ENCODE measurements at regions not wholly inside any gene's neighbourhood (a gene's known extent, or its start where the extent isn't known, plus 50 kb on each side); places are given as distances from the start of the nearest gene placed in this dataset.
"Not testable (repeated sequence)": the region's sequence is repeated elsewhere in the genome, so short reads cannot be mapped to it uniquely, and the experiment has no call there.

DNA sequence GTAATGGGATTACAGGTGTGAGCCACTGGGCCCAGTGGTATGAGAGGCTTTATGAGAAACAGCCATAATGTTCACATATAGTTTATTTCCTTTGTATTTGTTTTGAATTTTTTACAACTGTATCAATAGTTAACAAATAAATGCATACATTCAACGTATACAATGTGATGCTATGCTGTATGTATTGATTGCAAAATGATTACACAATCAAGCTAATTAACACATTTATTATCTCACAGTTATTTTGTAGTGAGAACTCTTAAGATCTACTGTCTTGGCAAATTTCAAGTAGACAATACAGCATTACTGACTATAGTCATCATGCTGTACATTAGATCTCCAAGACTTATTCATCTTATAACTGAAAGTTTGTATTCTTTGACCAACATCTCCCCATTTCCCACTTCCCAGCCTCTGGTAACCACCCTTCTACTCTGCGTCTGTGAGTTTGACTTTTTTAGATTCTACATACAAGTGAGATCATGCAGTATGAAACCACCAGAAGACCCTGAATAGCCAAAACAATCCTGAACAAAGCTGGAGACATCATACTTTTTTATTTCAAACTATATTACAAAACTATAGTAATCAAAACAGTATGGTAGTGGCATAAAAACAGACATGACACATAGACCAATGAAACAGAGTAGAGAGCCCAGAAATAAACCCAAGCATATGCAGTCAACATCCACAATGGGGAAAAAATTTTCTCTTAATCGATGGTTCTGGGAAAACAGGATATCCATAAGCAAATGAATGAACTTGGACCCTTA lies 157.2 kb upstream of the RREB1 start:
- Histone ChIP-seq H3K4me3 (no peak overlapping the region), H3K27ac (no peak overlapping the region), H3K36me3 (no peaks in the 10 kb centered on the region), H3K27me3 (replicated peaks) (no peaks in the 10 kb centered on the region), H3K9me3 (replicated peaks) (peaks cover 9% of the 10 kb centered on the region; the same call in 1 of the 2 replicates), H3K4me1 (replicated peaks) (no peaks in the 10 kb centered on the region)
- no peak for DNase-seq (ENCODE audit: low read depth in 1 of 2, low spot score in 2 of 2)

- Histone ChIP-seq H3K9me3 (replicated peaks) (peaks cover 9% of the 10 kb centered on the region; the same call in 1 of the 2 replicates), H3K4me1 (replicated peaks) (no peaks in the 10 kb centered on the region), H3K27me3 (replicated peaks) (no peaks in the 10 kb centered on the region), H3K4me3 (no peak overlapping the region), H3K27ac (no peak overlapping the region), H3K36me3 (no peaks in the 10 kb centered on the region)
- DNase-seq (ENCODE audit: low read depth in 1 of 2, low spot score in 2 of 2) = no peak
Measured at GRCh38 chr6:6951355-6951754, 156.4 kb upstream of the RREB1 start.

GRCh38 chr6:6952484-6952883 lies 155.3 kb upstream of the RREB1 start:
- no peaks in the 10 kb centered on the region for H3K36me3 ChIP-seq
- no peak overlapping the region for H3K27ac ChIP-seq

DNA sequence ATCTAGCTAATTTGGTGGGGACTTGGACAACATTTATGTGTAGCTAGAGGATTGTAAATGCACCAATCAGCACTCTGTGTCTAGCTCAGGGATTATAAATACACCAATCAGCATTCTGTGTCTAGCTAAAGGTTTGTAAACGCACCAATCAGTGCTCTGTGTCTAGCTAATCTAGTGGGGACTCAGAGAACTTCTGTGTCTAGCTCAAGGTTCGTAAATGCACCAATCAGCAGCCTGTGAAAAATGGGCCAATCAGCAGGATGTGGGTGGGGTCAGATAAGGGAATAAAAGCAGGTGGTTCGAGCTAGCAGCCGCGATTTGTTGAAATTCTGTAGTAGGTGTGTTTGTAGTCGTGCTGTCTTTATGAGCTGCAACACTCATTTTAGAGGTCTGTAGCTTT lies 154.8 kb upstream of the RREB1 start:
- H3K27me3 ChIP-seq (replicated peaks); H3K27ac ChIP-seq: not testable (repeated sequence)

More at GRCh38 chr6:6952484-6952883, 155.3 kb upstream of the RREB1 start:
- Histone ChIP-seq H3K4me1 (replicated peaks) (no peaks in the 10 kb centered on the region), H3K27me3 (replicated peaks) (no peaks in the 10 kb centered on the region), H3K9me3 (replicated peaks) (peaks cover 9% of the 10 kb centered on the region; the same call in 1 of the 2 replicates), H3K4me3 (no peak overlapping the region)
- no peak for DNase-seq (ENCODE audit: low read depth in 1 of 2, low spot score in 2 of 2)

DNA sequence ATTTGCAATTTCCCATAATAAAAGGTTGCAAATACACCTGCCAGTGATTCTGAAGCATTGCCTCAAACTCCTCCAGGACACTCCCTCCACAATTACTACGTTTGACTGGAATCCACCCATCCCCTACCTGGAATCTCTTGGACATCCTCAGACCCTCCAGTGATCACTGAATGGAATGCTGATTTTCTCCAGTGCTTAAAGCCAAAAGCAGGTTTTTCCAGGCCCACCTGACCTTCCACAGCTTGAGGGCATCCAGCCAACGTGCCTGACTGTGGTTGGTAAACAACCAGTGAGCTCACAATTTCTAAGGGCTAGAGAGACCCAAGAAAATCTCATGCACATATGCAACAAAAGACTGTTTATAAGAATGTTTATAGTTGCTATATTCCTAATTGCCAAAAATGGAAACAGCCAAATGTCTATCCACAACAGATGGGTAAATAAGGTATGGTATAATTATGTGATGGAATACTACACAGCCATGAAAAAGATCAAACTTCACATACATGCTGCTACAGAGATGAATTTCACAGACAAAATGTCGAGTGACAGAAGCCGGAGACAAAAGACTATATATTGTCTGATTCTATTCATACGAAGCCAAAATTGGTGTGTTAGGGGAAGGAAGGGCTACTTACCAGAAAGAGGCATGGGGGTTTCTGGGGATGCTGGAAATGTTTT lies 147.1 kb upstream of the RREB1 start:
- no peak for DNase-seq (ENCODE audit: low read depth in 1 of 2, low spot score in 2 of 2)
- no peak overlapping the region for H3K27ac ChIP-seq
- H3K36me3 ChIP-seq = no peaks in the 10 kb centered on the region
- H3K4me3 ChIP-seq = no peak overlapping the region
- no peaks in the 10 kb centered on the region for H3K27me3 ChIP-seq (replicated peaks)
- H3K4me1 ChIP-seq (replicated peaks) = no peaks in the 10 kb centered on the region
- no peaks in the 10 kb centered on the region for H3K9me3 ChIP-seq (replicated peaks)

More for the DNA sequence above, 154.8 kb upstream of the RREB1 start:
- not testable (repeated sequence) for H3K4me3 ChIP-seq; H3K36me3 ChIP-seq; H3K9me3 ChIP-seq (replicated peaks); H3K4me1 ChIP-seq (replicated peaks); DNase-seq (ENCODE audit: low read depth in 1 of 2, low spot score in 2 of 2)

DNA sequence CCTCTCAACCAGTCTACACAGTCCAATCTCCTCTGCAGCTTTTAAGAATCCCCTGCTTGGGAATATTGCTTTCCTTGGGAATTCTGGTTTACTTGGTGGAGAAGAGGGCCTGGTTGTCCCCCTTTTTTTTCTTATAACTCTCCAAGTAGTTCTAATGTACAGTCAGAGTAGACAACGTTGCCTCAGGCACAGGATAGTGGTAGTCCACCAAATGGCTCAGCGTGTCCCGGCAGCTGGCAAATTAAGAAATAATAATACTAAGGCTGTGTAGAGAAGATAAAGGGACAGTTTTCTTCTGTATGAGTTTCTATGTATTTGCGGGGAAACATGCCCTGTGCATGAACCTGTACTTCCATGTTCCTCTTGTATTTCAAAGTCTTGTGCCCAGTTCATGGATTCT lies 145.7 kb upstream of the RREB1 start:
- no peaks in the 10 kb centered on the region for H3K27me3 ChIP-seq (replicated peaks)
- no peak overlapping the region for H3K4me3 ChIP-seq
- H3K36me3 ChIP-seq = no peaks in the 10 kb centered on the region
- DNase-seq (ENCODE audit: low read depth in 1 of 2, low spot score in 2 of 2) = no peak
- no peaks in the 10 kb centered on the region for H3K9me3 ChIP-seq (replicated peaks)
- H3K4me1 ChIP-seq (replicated peaks) = no peaks in the 10 kb centered on the region
- no peak overlapping the region for H3K27ac ChIP-seq

DNA sequence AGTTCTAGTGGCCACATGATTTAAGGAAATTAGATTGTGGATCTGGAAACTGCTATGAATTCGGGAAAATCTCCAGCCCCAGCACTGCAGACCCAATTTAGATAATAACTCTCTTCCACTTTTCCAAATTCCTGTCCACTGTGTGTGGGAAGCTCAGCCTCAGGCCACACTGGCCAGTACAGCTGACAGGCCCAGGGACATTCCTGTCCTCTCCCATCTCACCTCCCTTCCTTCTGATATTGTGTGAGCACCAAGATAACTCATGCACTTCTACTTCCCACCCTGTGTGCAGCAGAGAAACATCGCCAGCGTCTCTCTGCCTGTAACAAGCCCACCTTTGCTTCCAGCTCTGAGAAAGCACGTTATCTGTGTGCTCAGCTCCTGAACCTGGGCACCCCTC lies 145.1 kb upstream of the RREB1 start:
- Histone ChIP-seq H3K27ac (no peak overlapping the region), H3K9me3 (replicated peaks) (no peaks in the 10 kb centered on the region), H3K4me1 (replicated peaks) (no peaks in the 10 kb centered on the region), H3K4me3 (no peak overlapping the region), H3K36me3 (no peaks in the 10 kb centered on the region), H3K27me3 (replicated peaks) (no peaks in the 10 kb centered on the region)
- no peak for DNase-seq (ENCODE audit: low read depth in 1 of 2, low spot score in 2 of 2)

GRCh38 chr6:6963390-6963789 lies 144.4 kb upstream of the RREB1 start:
- H3K27me3 ChIP-seq (replicated peaks); H3K27ac ChIP-seq; H3K4me3 ChIP-seq; DNase-seq (ENCODE audit: low read depth in 1 of 2, low spot score in 2 of 2); H3K9me3 ChIP-seq (replicated peaks); H3K36me3 ChIP-seq; H3K4me1 ChIP-seq (replicated peaks): not testable (repeated sequence)

- Histone ChIP-seq H3K27ac (no peak overlapping the region), H3K36me3 (no peaks in the 10 kb centered on the region), H3K27me3 (replicated peaks) (no peaks in the 10 kb centered on the region), H3K4me1 (replicated peaks) (no peaks in the 10 kb centered on the region), H3K4me3 (no peak overlapping the region), H3K9me3 (replicated peaks) (no peaks in the 10 kb centered on the region)
- no peak for DNase-seq (ENCODE audit: low read depth in 1 of 2, low spot score in 2 of 2)
Measured at GRCh38 chr6:6964675-6965074, 143.1 kb upstream of the RREB1 start.

DNA sequence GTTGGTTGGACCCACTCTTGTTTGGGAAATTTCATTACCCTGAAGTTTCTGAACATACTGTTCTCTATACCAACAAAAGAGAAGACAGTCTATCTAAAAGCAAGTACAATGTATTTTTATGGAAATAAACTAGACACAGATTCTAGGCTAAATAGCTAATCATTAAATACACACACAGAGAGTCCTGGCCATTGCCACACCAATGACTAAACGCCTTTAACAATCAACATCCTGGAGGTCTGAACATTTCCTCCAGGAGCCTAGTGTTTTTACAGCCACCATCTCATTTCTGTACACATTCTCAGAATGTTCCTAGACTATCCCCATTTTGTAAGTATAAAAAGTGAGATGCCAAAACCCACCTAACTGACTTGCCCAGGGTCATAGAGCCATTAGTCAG lies 141.6 kb upstream of the RREB1 start:
- H3K4me1 ChIP-seq (replicated peaks) = no peaks in the 10 kb centered on the region
- no peak overlapping the region for H3K27ac ChIP-seq
- DNase-seq (ENCODE audit: low read depth in 1 of 2, low spot score in 2 of 2) = no peak
- no peak overlapping the region for H3K4me3 ChIP-seq
- H3K9me3 ChIP-seq (replicated peaks) = no peaks in the 10 kb centered on the region
- H3K27me3 ChIP-seq (replicated peaks) = no peaks in the 10 kb centered on the region
- no peaks in the 10 kb centered on the region for H3K36me3 ChIP-seq

DNA sequence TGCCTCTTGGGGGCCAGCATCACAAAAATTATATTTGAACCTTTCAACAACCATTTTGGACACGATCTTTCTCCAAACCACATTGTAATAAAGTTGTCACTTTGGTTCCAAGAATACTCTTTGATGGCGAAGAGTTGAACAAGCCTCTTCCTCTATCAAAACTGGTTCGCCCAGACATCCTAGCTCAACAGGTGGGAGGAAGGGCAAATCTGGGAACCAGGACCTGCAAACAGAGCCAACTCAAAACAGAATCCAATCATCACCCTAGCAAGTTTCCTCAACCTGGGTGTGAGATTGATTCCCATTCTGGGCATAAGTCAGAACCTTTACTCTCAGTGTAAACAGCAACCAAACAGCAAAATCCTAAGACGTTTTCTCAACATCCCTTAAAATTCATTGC lies 141.2 kb upstream of the RREB1 start:
- H3K27me3 ChIP-seq (replicated peaks) = no peaks in the 10 kb centered on the region
- H3K4me3 ChIP-seq = no peak overlapping the region
- no peaks in the 10 kb centered on the region for H3K4me1 ChIP-seq (replicated peaks)
- no peaks in the 10 kb centered on the region for H3K36me3 ChIP-seq
- no peak overlapping the region for H3K27ac ChIP-seq
- no peaks in the 10 kb centered on the region for H3K9me3 ChIP-seq (replicated peaks)
- DNase-seq (ENCODE audit: low read depth in 1 of 2, low spot score in 2 of 2) = no peak

- no peaks in the 10 kb centered on the region for H3K9me3 ChIP-seq (replicated peaks)
- no peaks in the 10 kb centered on the region for H3K4me1 ChIP-seq (replicated peaks)
- no peaks in the 10 kb centered on the region for H3K27me3 ChIP-seq (replicated peaks)
- H3K4me3 ChIP-seq = no peak overlapping the region
- H3K36me3 ChIP-seq = no peaks in the 10 kb centered on the region
- DNase-seq (ENCODE audit: low read depth in 1 of 2, low spot score in 2 of 2) = no peak
- H3K27ac ChIP-seq = no peak overlapping the region
Measured at GRCh38 chr6:6968357-6968730, 139.4 kb upstream of the RREB1 start.

- no peaks in the 10 kb centered on the region for H3K36me3 ChIP-seq
- H3K9me3 ChIP-seq (replicated peaks) = no peaks in the 10 kb centered on the region
- H3K4me3 ChIP-seq = no peak overlapping the region
- no peaks in the 10 kb centered on the region for H3K4me1 ChIP-seq (replicated peaks)
- H3K27me3 ChIP-seq (replicated peaks) = no peaks in the 10 kb centered on the region
- no peak overlapping the region for H3K27ac ChIP-seq
- DNase-seq (ENCODE audit: low read depth in 1 of 2, low spot score in 2 of 2) = no peak
Measured at GRCh38 chr6:6968731-6969552, 138.8 kb upstream of the RREB1 start.

DNA sequence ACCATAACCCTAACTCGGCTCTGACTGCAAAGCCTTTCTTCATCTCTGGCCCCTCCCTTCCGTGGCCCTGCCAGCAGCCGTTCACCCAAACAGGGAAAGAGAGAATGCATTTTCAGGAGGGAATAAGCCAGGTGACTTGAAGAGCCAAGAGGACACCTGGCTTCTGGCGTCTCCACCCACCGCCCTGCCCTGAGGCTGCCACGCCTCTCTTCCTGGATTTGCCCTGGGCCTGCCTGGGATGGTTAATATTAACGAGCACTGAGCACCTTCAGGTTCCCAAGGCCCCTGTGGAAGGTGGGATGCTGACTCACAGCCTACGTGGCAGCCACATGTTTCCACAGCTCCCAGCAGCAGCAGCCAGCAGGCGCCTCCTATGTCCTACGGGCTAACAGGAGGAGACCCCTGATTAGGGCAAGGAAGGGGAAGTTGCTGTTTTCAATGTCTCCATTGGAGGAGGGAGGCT lies 138.0 kb upstream of the RREB1 start:
- no peak overlapping the region for H3K27ac ChIP-seq
- no peaks in the 10 kb centered on the region for H3K9me3 ChIP-seq (replicated peaks)
- H3K4me3 ChIP-seq = no peak overlapping the region
- no peak for DNase-seq (ENCODE audit: low read depth in 1 of 2, low spot score in 2 of 2)
- H3K36me3 ChIP-seq = no peaks in the 10 kb centered on the region
- H3K27me3 ChIP-seq (replicated peaks) = no peaks in the 10 kb centered on the region
- no peaks in the 10 kb centered on the region for H3K4me1 ChIP-seq (replicated peaks)
